Activated CD4-positive, alpha-beta T cell treated with anti-CD3 and anti-CD28 coated beads, Interleukin-2, amount 10 ng/mL, durations not matched to agents 7 days and 5 days (primary cell): ENCODE measurements at regions not wholly inside any gene's neighbourhood (a gene's known extent, or its start where the extent isn't known, plus 50 kb on each side); places are given as distances from the start of the nearest gene placed in this dataset.
"Not testable (repeated sequence)": the region's sequence is repeated elsewhere in the genome, so short reads cannot be mapped to it uniquely, and the experiment has no call there.

Experiments used
- CTCF ChIA-PET: fragments of 350-600 bp; sonication (Branson Sonifier 250); formaldehyde crosslinking; loops from one replicate; lab custom pipeline; 2021; ENCODE audit warnings: antibody characterized with exemption; lab: Charles Lee
- POLR2A ChIA-PET: fragments of 350-600 bp; sonication (Branson Sonifier 250); formaldehyde crosslinking; loops from one replicate; lab custom pipeline; 2021; ENCODE audit warnings: antibody characterized with exemption; lab: Charles Lee
- DNase-seq: peaks from one replicate; pipeline ENCODE4 v3.0.0-alpha.2; 2020
- H3K27ac Mint-ChIP-seq: one replicate; pipeline ENCODE4 v1.8.0; 2021; ENCODE audit warnings: mild to moderate bottlenecking, moderate library complexity, mixed read lengths
- H3K27me3 Mint-ChIP-seq: one replicate; pipeline ENCODE4 v1.8.0; 2021; ENCODE audit warnings: mixed read lengths
- H3K36me3 Mint-ChIP-seq: one replicate; pipeline ENCODE4 v1.8.0; 2021; ENCODE audit warnings: low read depth, mixed read lengths
- H3K4me1 Mint-ChIP-seq: one replicate; pipeline ENCODE4 v1.8.0; 2021; ENCODE audit warnings: mixed read lengths
- H3K4me3 Mint-ChIP-seq: one replicate; pipeline ENCODE4 v1.8.0; 2021; ENCODE audit warnings: mild to moderate bottlenecking, moderate library complexity, mixed read lengths
- H3K9me3 Mint-ChIP-seq: one replicate; pipeline ENCODE4 v1.8.0; 2021; ENCODE audit warnings: mixed read lengths

GRCh38 chr2:62624855-62625254, 80.7 kb upstream of the EHBP1 start:
- POLR2A ChIA-PET, result no interaction called here
- DNase-seq, result no peak
- peaks cover 7% of the 10 kb centered on the region for H3K27me3 Mint-ChIP-seq
- H3K4me1 Mint-ChIP-seq, result no peaks in the 10 kb centered on the region
- CTCF ChIA-PET, result no interaction called here
- H3K9me3 Mint-ChIP-seq, result peaks cover 2% of the 10 kb centered on the region
- H3K4me3 Mint-ChIP-seq, result no peak overlapping the region
- H3K36me3 Mint-ChIP-seq, result no peaks in the 10 kb centered on the region
- H3K27ac Mint-ChIP-seq, result no peak overlapping the region

GRCh38 chr2:62616486-62616885, 89.0 kb upstream of the EHBP1 start:
- not testable (repeated sequence) for H3K36me3 Mint-ChIP-seq

GRCh38 chr2:62611854-62612253, 93.7 kb upstream of the EHBP1 start:
- Mint-ChIP-seq H3K27me3 (peaks cover 3% of the 10 kb centered on the region), H3K36me3 (no peaks in the 10 kb centered on the region), H3K4me1 (no peaks in the 10 kb centered on the region), H3K27ac (no peak overlapping the region), H3K4me3 (no peak overlapping the region), H3K9me3 (no peaks in the 10 kb centered on the region)
- no peak for DNase-seq
- CTCF ChIA-PET, result interaction anchor here (1.8 kb wide), 1 partner anchor 10 kb away, joined by 6 read pairs; no protein-coding TSS in a partner anchor
- POLR2A ChIA-PET, result no interaction called here

More at GRCh38 chr2:62616486-62616885, 89.0 kb upstream of the EHBP1 start:
- POLR2A ChIA-PET, H3K4me1 Mint-ChIP-seq, H3K4me3 Mint-ChIP-seq, H3K27me3 Mint-ChIP-seq, CTCF ChIA-PET, H3K27ac Mint-ChIP-seq, H3K9me3 Mint-ChIP-seq, DNase-seq: not testable (repeated sequence)

GRCh38 chr2:62605471-62605870, 99.5 kb upstream of the TMEM17 start:
- H3K9me3 Mint-ChIP-seq, H3K27ac Mint-ChIP-seq, CTCF ChIA-PET, H3K36me3 Mint-ChIP-seq, H3K4me1 Mint-ChIP-seq, DNase-seq, H3K4me3 Mint-ChIP-seq, POLR2A ChIA-PET, H3K27me3 Mint-ChIP-seq: not testable (repeated sequence)

- Mint-ChIP-seq H3K27me3 (peaks cover 2% of the 10 kb centered on the region), H3K27ac (no peak overlapping the region), H3K4me1 (no peaks in the 10 kb centered on the region), H3K36me3 (no peaks in the 10 kb centered on the region), H3K4me3 (no peak overlapping the region), H3K9me3 (no peaks in the 10 kb centered on the region)
- CTCF ChIA-PET, result no interaction called here
- no peak for DNase-seq
- POLR2A ChIA-PET, result no interaction called here
These were observed 98.3 kb upstream of the TMEM17 start for GRCh38 chr2:62604336-62604735.

GRCh38 chr2:62603154-62603712, 97.2 kb upstream of the TMEM17 start:
- POLR2A ChIA-PET, result no interaction called here
- Mint-ChIP-seq H3K27me3 (peaks cover 2% of the 10 kb centered on the region), H3K36me3 (no peaks in the 10 kb centered on the region), H3K4me1 (no peaks in the 10 kb centered on the region), H3K9me3 (no peaks in the 10 kb centered on the region), H3K27ac (no peak overlapping the region), H3K4me3 (no peak overlapping the region)
- CTCF ChIA-PET, result no interaction called here
- no peak for DNase-seq

GRCh38 chr2:62599674-62600410, 93.8 kb upstream of the TMEM17 start:
- H3K27me3 Mint-ChIP-seq, POLR2A ChIA-PET, H3K4me3 Mint-ChIP-seq, H3K9me3 Mint-ChIP-seq, H3K4me1 Mint-ChIP-seq, DNase-seq, CTCF ChIA-PET, H3K36me3 Mint-ChIP-seq, H3K27ac Mint-ChIP-seq: not testable (repeated sequence)

GRCh38 chr2:62597323-62597722, 91.3 kb upstream of the TMEM17 start:
- POLR2A ChIA-PET, result no interaction called here
- Mint-ChIP-seq H3K4me1 (no peaks in the 10 kb centered on the region), H3K27me3 (peaks cover 2% of the 10 kb centered on the region), H3K36me3 (no peaks in the 10 kb centered on the region), H3K4me3 (no peak overlapping the region), H3K9me3 (no peaks in the 10 kb centered on the region), H3K27ac (no peak overlapping the region)
- no peak for DNase-seq
- CTCF ChIA-PET, result no interaction called here

- Mint-ChIP-seq H3K27me3 (no peaks in the 10 kb centered on the region), H3K9me3 (no peaks in the 10 kb centered on the region), H3K27ac (no peak overlapping the region), H3K36me3 (no peaks in the 10 kb centered on the region), H3K4me1 (no peaks in the 10 kb centered on the region), H3K4me3 (no peak overlapping the region)
- ChIA-PET CTCF (no interaction called here), POLR2A (no interaction called here)
- DNase-seq, result no peak
These were observed 90.3 kb upstream of the TMEM17 start for GRCh38 chr2:62596061-62596921.

GRCh38 chr2:62595474-62595873, 89.5 kb upstream of the TMEM17 start:
- POLR2A ChIA-PET, result no interaction called here
- Mint-ChIP-seq H3K9me3 (no peaks in the 10 kb centered on the region), H3K36me3 (no peaks in the 10 kb centered on the region), H3K27me3 (no peaks in the 10 kb centered on the region), H3K4me1 (no peaks in the 10 kb centered on the region), H3K27ac (no peak overlapping the region), H3K4me3 (no peak overlapping the region)
- CTCF ChIA-PET, result no interaction called here
- no peak for DNase-seq

- no peak overlapping the region for H3K27ac Mint-ChIP-seq
- no peaks in the 10 kb centered on the region for H3K27me3 Mint-ChIP-seq
- ChIA-PET CTCF (interaction anchor here (0.5 kb wide), 1 partner anchor 19 kb away, joined by 4 read pairs; no protein-coding TSS in a partner anchor), POLR2A (no interaction called here)
- H3K4me1 Mint-ChIP-seq, result no peaks in the 10 kb centered on the region
- H3K36me3 Mint-ChIP-seq, result no peaks in the 10 kb centered on the region
- H3K9me3 Mint-ChIP-seq, result no peaks in the 10 kb centered on the region
- H3K4me3 Mint-ChIP-seq, result no peak overlapping the region
- DNase-seq, result no peak
These were observed 87.8 kb upstream of the TMEM17 start for GRCh38 chr2:62593825-62594224.

- no peaks in the 10 kb centered on the region for H3K4me1 Mint-ChIP-seq
- no peaks in the 10 kb centered on the region for H3K9me3 Mint-ChIP-seq
- H3K27ac Mint-ChIP-seq, result no peak overlapping the region
- no peak overlapping the region for H3K4me3 Mint-ChIP-seq
- ChIA-PET CTCF (no interaction called here), POLR2A (no interaction called here)
- H3K27me3 Mint-ChIP-seq, result no peaks in the 10 kb centered on the region
- no peak for DNase-seq
- H3K36me3 Mint-ChIP-seq, result no peaks in the 10 kb centered on the region
These were observed 85.5 kb upstream of the TMEM17 start for GRCh38 chr2:62591491-62591890.

- POLR2A ChIA-PET, result no interaction called here
- Mint-ChIP-seq H3K36me3 (no peaks in the 10 kb centered on the region), H3K27ac (no peak overlapping the region), H3K4me3 (no peak overlapping the region), H3K27me3 (peaks cover 3% of the 10 kb centered on the region), H3K9me3 (peaks cover 2% of the 10 kb centered on the region), H3K4me1 (no peaks in the 10 kb centered on the region)
- CTCF ChIA-PET, result no interaction called here
- no peak for DNase-seq
These were observed 83.8 kb upstream of the TMEM17 start for GRCh38 chr2:62589691-62590356.
